GM21526 (cell line): ENCODE measurements at regions not wholly inside any gene's neighbourhood (a gene's known extent, or its start where the extent isn't known, plus 50 kb on each side); places are given as distances from the start of the nearest gene placed in this dataset.
"Not testable (repeated sequence)": the region's sequence is repeated elsewhere in the genome, so short reads cannot be mapped to it uniquely, and the experiment has no call there.

Source experiments
- ATAC-seq: cut with Tn5 transposase; IDR thresholded peaks from one replicate; pipeline ENCODE4 v1.9.1; 2021; ENCODE audit warnings: moderate library complexity; ENCODE audit not compliant: unreplicated experiment, low FRiP score

- no peak for ATAC-seq
These were observed 421.6 kb upstream of the PIK3R1 start for GRCh38 chr5:67793966-67794365.

GRCh38 chr5:67793418-67793817, 422.1 kb upstream of the PIK3R1 start:
- ATAC-seq = no peak

DNA sequence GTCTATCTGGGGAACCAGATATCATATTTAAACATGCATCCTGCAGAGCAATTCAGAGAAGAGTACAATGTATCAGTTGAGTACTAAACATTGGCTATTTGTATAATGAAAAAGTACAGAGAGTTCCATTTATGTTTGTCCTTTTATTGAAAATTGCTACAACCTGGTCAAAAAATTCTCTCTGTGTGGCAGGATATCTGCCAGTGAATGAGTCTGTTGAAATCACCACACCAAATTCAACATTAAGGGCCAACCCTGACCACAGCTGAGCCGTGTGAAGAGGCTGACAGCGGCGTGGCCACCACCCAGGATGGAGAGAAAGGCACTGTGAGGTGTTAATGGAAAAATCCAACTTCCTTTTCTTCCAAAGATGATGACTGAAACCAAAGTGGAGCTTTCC, 422.7 kb upstream of the PIK3R1 start:
- no peak for ATAC-seq

- no peak for ATAC-seq
These were observed 425.2 kb upstream of the PIK3R1 start for GRCh38 chr5:67790390-67790789.

DNA sequence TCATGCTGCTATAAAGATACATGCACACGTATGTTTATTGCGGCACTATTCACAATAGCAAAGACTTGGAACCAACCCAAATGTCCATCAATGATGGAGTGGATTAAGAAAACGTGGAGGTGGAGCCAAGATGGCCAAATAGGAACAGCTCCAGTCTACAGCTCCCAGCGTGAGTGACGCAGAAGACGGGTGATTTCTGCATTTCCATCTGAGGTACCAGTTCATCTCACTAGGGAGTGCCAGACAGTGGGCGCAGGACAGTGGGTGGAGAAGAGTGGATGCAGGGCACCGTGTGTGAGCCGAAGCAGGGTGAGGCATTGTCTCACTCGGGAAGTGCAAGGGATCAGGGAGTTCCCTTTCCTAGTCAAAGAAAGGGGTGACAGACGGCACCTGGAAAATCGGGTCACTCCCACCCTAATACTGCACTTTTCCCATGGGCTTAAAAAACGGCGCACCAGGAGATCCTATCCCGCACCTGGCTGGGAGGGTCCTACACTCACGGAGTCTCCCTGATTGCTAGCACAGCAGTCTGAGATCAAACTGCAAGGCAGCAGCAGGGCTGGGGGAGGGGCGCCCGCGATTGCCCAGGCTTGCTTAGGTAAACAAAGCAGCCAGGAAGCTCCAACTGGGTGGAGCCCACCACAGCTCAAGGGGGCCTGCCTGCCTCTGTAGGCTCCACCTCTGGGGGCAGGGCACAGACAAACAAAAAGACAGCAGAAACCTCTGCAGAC, 435.5 kb upstream of the PIK3R1 start:
- not testable (repeated sequence) for ATAC-seq

GRCh38 chr5:67774786-67775185, 440.8 kb upstream of the PIK3R1 start:
- no peak for ATAC-seq

- no peak for ATAC-seq
These were observed 441.3 kb upstream of the PIK3R1 start for GRCh38 chr5:67774267-67774552.

GRCh38 chr5:67773411-67774266, 441.9 kb upstream of the PIK3R1 start:
- no peak for ATAC-seq

- no peak for ATAC-seq
These were observed 443.8 kb upstream of the PIK3R1 start for GRCh38 chr5:67771791-67772190.

DNA sequence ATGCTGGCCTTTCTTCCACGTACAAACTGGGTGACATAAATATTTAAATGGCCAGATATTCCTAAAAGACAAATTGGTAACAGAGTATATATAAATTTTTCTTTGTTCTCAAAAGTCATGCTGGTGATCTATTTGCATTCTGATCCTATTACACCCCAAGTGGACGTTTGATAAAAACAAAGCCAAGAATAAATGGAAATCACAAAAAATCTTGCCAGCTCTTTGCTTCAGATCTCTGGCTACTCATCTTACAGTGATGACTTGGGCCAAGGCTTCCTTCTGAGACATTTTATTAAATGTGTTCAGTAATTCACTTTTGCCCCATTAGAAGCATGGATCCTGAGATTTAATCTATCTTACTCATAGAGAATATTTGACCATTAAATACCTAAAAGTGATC, 444.3 kb upstream of the PIK3R1 start:
- no peak for ATAC-seq

DNA sequence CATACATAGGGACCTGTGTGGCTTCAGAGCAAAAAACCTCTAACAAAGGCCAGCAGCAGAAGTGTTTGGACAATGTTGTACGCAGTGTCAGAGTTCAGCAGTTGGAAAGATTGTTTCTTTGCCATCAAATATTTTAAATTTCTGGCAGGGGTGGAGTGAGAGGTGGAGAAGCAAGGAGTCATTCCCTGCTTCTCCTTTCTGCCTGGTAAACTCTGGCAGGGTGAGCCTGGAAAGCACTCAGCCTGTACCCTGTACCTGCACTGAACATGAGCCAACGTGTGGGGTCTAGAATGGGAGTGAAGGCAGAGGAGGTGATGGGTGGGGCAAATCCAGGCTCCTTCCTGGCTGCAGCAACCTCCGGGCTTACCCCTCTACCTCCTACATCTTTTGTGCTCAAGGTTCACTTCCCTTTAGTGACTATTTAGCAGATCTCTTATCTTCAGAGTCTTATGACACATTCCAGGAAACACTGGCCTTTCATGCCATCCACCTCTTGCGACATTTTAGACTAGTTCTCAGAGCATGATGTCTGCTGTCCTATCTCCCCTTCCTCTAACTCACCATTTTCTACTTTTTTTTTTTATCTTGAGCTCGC, 445.0 kb upstream of the PIK3R1 start:
- ATAC-seq = no peak

DNA sequence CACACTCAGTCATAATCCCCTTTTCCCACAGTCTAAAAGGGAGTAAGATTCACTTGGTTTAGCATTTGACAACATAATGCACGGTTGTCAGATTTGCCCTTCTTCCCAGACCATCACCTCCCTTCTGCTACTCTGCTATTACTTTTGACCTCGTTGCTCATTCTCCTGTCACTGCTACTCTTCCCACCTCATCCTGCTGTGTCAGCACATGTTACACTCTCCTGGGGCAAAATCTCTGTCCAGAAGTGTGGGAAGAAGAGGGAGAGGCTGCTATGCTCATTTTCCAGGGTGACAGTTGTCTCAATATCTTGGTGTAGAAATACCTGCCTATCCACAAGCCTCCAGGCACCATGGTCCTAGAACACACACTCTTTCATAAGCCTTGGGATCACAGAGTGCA, 449.9 kb upstream of the PIK3R1 start:
- no peak for ATAC-seq

DNA sequence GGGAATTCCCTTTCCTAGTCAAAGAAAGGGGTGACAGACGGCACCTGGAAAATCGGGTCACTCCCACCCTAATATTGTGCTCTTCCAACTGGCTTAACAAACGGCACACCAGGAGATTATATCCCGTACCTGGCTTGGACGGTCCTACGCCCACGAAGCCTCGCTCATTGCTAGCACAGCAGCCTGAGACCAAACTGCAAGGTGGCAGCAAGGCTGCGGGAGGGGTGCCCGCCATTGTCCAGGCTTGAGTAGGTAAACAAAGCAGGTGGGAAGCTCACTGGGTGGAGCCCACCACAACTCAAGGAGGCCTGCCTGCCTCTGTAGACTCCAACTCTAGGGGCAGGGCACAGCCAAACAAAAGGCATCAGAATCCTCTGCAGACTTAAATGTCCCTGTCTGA, 457.8 kb upstream of the PIK3R1 start:
- ATAC-seq = not testable (repeated sequence)

DNA sequence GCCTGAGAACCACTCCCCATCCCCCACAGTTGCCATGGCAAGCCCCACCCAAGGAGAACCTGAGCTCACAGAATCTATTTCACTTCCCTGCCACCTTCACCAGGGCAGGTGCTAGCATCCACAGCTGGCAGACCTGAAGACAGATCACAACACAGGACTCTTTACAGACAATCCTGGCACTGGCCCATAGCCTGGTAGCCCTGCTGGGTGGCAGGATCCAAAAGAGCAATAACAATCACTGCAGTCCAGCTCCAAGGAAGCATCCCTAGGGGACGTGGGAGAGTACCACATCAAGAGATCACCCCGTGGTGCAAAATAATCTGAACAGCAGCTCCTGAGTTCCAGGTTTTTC, 463.2 kb upstream of the PIK3R1 start:
- no peak for ATAC-seq

DNA sequence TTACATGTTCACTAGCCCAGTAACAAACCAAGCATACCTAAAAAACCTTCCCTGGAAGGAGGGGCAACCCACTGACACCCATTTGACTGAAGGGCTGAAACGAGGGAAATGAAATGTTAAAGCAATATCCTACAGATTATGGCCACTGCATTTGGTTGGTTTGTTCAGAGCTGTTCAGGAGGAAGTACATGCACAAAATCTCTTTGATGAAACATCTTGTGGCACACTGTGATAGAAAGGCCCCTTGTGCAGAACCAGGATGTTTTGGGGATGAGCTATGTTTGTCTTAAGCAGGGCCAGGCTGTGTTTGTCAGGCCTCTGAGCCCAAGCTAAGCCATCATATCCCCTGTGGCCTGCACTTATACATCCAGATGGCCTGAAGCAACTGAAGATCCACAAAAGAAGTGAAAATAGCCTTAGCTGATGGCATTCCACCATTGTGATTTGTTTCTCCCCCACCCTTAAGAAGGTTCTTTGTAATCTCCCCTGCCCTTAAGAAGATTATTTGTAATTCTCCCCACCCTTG, 467.3 kb upstream of the PIK3R1 start:
- no peak for ATAC-seq

GRCh38 chr5:67747096-67747495, 468.5 kb upstream of the PIK3R1 start:
- no peak for ATAC-seq

GRCh38 chr5:67746608-67747007, 468.9 kb upstream of the PIK3R1 start:
- not testable (repeated sequence) for ATAC-seq

DNA sequence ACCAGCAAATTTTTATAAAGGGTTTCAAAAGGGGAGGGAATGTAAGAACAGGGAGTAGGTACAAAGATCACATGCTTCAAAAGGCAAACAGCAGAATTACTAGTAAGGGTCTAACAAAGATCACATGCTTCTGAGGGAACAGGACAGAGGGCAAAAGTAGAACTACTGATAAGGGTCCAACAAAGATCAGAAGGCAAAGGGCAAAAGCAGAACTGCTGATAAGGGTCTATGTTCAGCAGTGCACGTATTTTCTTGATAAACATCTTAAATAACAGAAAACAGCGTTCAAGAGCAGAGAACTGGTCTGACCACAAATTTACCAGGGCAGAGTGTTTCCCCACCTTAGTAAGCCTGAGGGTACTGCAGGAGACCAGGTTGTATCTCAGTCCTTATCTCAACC, 469.5 kb upstream of the PIK3R1 start:
- no peak for ATAC-seq

GRCh38 chr5:67732921-67733320, 482.6 kb upstream of the PIK3R1 start:
- ATAC-seq = no peak

DNA sequence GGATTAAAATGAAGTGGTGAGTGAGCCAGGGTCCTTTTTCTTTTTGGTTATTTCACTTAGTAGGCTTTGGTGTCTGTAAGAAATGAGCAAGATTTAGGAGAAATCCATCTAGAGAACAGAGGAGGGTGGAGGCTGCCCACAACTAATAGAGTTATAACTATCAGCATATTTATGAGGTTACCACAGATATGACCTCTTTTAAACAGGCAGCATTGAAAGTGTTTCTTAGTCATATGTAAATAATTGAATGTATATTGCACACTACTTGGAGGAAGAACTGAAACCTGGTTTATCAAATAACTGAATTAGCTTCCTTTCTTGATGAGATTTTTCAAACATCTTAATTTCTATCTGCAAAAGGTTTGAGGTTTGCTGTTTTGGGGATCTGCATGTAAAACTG, 483.1 kb upstream of the PIK3R1 start:
- no peak for ATAC-seq

DNA sequence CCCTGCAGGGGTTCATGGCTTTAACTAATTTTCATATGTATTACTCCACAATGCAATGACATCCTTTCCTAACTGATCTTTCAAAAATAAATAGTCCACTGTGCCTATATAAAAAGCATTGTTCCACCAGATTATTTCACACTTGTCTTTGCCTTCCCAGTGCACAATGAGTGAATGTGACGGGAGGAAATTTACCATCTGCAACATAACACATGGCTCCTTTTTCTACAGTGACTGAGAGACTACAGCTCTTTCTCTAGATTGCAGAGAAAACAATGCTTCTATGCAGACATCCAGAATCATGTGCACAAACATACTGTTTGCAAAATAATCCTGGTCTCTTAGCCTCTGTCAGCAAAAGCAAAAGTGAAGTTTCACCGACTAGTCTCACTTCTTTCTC, 483.7 kb upstream of the PIK3R1 start:
- no peak for ATAC-seq
